Neural crest cell (in vitro differentiated cells): ENCODE measurements at regions not wholly inside any gene's neighbourhood (a gene's known extent, or its start where the extent isn't known, plus 50 kb on each side); places are given as distances from the start of the nearest gene placed in this dataset.

Experiments used
- DNase-seq: peaks from one replicate; pipeline ENCODE4 v3.0.0; 2021; ENCODE audit warnings: low read depth, mixed read lengths, low spot score
- H3K27ac Mint-ChIP-seq: one replicate; pipeline ENCODE4 v1.8.0; 2021; ENCODE audit warnings: mild to moderate bottlenecking, mixed read lengths; ENCODE audit not compliant: unreplicated experiment
- H3K27me3 Mint-ChIP-seq: 2 replicates; pipeline ENCODE4 v1.8.0; 2021; ENCODE audit warnings: low read depth, mild to moderate bottlenecking, mixed read lengths
- H3K36me3 Mint-ChIP-seq: 2 replicates; pipeline ENCODE4 v1.8.0; 2021; ENCODE audit warnings: low read depth, mild to moderate bottlenecking, mixed read lengths
- H3K4me1 Mint-ChIP-seq: 2 replicates; pipeline ENCODE4 v1.8.0; 2021; ENCODE audit warnings: mixed read lengths
- H3K4me3 Mint-ChIP-seq: one replicate; pipeline ENCODE4 v1.8.0; 2021; ENCODE audit warnings: mild to moderate bottlenecking, mixed read lengths
- H3K9me3 Mint-ChIP-seq: 2 replicates; pipeline ENCODE4 v1.8.0; 2021; ENCODE audit warnings: mixed read lengths
- CTCF ChIP-seq: fragments of 200-600 bp; sonication (generic); conservative IDR thresholded peaks from 2 replicates; pipeline ENCODE4 v1.5.0; 2021; ENCODE audit warnings: antibody characterized with exemption, mild to moderate bottlenecking

DNA sequence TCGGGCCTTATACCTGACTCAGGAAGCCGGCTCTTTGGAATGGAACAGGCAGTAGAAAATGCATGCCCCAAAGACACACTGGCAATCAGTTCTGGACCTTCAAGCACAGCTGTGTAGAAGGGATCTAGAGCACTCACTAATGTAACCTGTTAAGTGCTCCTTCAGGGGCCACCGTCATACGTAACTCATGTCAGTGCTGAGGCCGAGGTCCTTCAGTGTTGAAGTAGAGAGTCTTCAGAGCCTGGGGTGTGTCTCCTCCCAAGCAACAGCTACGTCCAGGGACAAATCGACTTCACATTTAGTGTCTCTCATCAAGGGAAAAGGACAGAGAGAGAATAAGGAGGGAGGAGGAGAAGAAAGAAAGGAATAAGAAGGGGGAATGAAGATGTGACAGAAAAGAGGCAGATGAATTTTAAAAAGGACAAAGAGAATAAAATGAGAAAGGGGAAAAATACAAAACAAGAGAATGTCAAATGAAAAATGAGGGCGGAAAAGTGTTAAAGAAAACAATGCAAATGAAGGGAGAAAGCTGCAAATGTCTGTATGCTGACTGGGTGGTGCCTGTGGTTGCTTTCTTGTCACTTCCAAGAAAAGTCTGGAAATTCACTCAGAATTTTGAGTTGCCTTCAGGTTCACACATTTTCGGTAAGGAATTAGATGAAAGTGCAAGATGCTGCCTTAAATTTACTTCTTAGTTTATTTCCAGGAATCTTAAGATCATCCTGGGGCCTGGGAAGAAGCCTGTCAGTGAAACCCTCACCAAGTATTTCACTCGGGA lies 989.4 kb downstream of the GRID1 start:
- Mint-ChIP-seq H3K4me3 (no peak overlapping the region), H3K4me1 (no peaks in the 10 kb centered on the region), H3K27me3 (peaks cover 3% of the 10 kb centered on the region), H3K36me3 (no peaks in the 10 kb centered on the region), H3K9me3 (no peaks in the 10 kb centered on the region), H3K27ac (peak overlapping the region; percentile 64)
- DNase-seq, result no peak
- no peak for TF ChIP-seq CTCF

DNA sequence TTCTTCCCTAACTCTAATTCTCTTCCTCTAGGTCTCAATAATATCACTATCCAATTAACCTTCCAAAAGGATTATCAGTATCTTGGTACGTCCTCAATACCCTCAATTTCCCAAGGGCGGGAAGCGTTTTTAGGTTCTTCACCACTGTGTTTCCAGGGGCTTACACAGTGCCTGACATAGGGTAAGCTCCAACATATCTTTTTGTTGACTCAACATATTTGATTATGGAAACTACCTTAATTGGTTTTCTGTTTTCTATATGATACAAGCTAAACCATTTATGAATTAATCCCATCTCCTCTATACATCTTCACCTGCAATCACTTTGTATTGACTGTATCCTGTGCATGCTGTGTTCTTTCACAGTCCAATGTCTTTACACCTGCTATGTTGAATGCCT lies 987.3 kb downstream of the GRID1 start:
- DNase-seq, result no peak
- H3K9me3 Mint-ChIP-seq, result peaks cover 3% of the 10 kb centered on the region
- H3K4me1 Mint-ChIP-seq, result no peaks in the 10 kb centered on the region
- no peaks in the 10 kb centered on the region for H3K36me3 Mint-ChIP-seq
- no peak overlapping the region for H3K4me3 Mint-ChIP-seq
- H3K27me3 Mint-ChIP-seq, result peaks cover 3% of the 10 kb centered on the region
- no peak for TF ChIP-seq CTCF
- no peak overlapping the region for H3K27ac Mint-ChIP-seq

DNA sequence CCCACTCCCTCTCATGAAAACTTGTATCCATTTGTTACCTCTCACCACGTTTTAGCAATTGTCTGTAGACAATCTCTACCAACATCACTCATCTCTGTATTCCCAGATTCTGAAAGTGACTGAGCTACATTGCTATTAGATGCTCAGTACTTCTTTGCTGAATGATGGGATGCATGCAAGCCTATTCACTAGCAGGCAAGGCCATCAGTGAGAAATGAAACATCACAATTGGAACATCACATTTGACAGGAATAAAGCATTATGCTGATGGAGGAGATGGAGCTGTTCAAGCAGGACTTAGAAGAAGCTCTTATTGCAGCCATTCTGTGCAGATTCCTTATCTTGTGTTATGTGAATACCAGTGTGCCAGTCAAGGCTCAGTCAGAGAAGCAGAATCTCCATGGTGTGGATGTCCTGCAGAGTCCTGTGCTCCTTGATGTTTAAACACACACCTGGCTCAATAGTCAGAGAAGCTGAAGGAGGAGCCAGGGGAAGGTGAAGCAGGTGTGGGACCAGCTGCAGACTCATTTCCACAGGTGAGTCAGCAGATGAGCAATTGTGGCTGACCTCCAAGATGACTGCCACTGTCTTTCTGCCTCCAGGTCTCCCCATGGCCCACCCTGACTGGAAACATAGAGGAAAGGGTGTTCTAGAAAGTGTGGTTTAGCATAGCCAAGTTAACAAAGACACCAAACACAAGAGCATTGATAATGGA lies 965.5 kb downstream of the GRID1 start:
- H3K27ac Mint-ChIP-seq, result no peak overlapping the region
- H3K4me3 Mint-ChIP-seq, result no peak overlapping the region
- no peaks in the 10 kb centered on the region for H3K4me1 Mint-ChIP-seq
- no peak for TF ChIP-seq CTCF
- no peaks in the 10 kb centered on the region for H3K27me3 Mint-ChIP-seq
- peaks cover 3% of the 10 kb centered on the region for H3K9me3 Mint-ChIP-seq
- no peak for DNase-seq
- H3K36me3 Mint-ChIP-seq, result no peaks in the 10 kb centered on the region

DNA sequence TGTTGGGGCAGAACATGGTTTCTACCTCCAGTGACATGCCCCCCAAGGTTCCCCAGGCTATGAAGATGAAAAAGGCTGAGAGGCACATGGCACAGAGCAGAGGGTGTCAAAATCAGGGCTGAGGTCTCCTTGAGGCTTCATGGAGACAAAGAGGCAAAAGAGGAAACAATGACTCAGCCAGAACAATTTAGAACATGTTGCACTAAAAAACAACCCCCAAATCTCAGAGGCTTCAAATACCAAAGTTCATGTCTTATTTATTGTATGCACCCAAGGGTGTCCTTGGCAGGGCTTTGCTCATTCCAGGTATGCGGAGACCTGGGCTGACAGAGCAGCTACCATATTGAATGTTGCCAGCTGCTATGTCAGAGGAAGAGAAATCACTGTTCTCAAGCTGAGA lies 964.1 kb downstream of the GRID1 start:
- DNase-seq, result no peak
- Mint-ChIP-seq H3K9me3 (peaks cover 3% of the 10 kb centered on the region), H3K27ac (no peak overlapping the region), H3K4me1 (no peaks in the 10 kb centered on the region), H3K36me3 (no peaks in the 10 kb centered on the region), H3K4me3 (no peak overlapping the region), H3K27me3 (no peaks in the 10 kb centered on the region)
- TF ChIP-seq CTCF, result no peak

GRCh38 chr10:85407088-85407487 lies 959.5 kb downstream of the GRID1 start:
- Mint-ChIP-seq H3K36me3 (no peaks in the 10 kb centered on the region), H3K4me1 (no peaks in the 10 kb centered on the region), H3K4me3 (no peak overlapping the region), H3K9me3 (peaks cover 12% of the 10 kb centered on the region), H3K27ac (no peak overlapping the region), H3K27me3 (no peaks in the 10 kb centered on the region)
- TF ChIP-seq CTCF, result no peak
- no peak for DNase-seq
